Mesendoderm (in vitro differentiated cells): ENCODE measurements at regions not wholly inside any gene's neighbourhood (a gene's known extent, or its start where the extent isn't known, plus 50 kb on each side); places are given as distances from the start of the nearest gene placed in this dataset.

ENCODE experiments used
- DNase-seq: peaks from one replicate; pipeline ENCODE4 v3.0.0; 2013
- H2AK5ac ChIP-seq: 2 replicates; pipeline ENCODE4 v1.6.1; 2013; ENCODE audit warnings: low read length, inconsistent platforms
- H2BK120ac ChIP-seq: 2 replicates; pipeline ENCODE4 v1.6.1; 2013; ENCODE audit warnings: low read depth, mild to moderate bottlenecking, low read length, moderate library complexity, mixed read lengths
- H2BK15ac ChIP-seq: replicated peaks from 2 replicates; pipeline ENCODE4 v1.6.1; 2013; ENCODE audit warnings: low read depth, mild to moderate bottlenecking, moderate library complexity
- H2BK5ac ChIP-seq: 2 replicates; pipeline ENCODE4 v1.6.1; 2013; ENCODE audit warnings: low read length, inconsistent platforms
- H3K18ac ChIP-seq: 2 replicates; pipeline ENCODE4 v1.6.1; 2013; ENCODE audit warnings: mild to moderate bottlenecking, low read length, mixed read lengths
- H3K23ac ChIP-seq: one replicate; pipeline ENCODE4 v1.6.1; 2013; ENCODE audit warnings: low read length
- H3K27ac ChIP-seq: 2 replicates; pipeline ENCODE4 v1.5.1; 2013; ENCODE audit warnings: low read depth, mild to moderate bottlenecking, inconsistent platforms, low read length, moderate library complexity
- H3K27me3 ChIP-seq: 2 replicates; pipeline ENCODE4 v1.6.1; 2013; ENCODE audit warnings: low read length, control low read depth, mild to moderate bottlenecking, inconsistent platforms; ENCODE audit not compliant: insufficient read depth, poor library complexity
- H3K36me3 ChIP-seq: 2 replicates; pipeline ENCODE4 v1.6.1; 2013; ENCODE audit warnings: low read length, inconsistent platforms; ENCODE audit not compliant: control insufficient read depth, insufficient read depth
- H3K4ac ChIP-seq: one replicate; pipeline ENCODE4 v1.6.1; 2013; ENCODE audit warnings: low read depth, mild to moderate bottlenecking, low read length, moderate library complexity
- H3K4me1 ChIP-seq: 2 replicates; pipeline ENCODE4 v1.6.1; 2013; ENCODE audit warnings: low read depth, low read length, inconsistent platforms; ENCODE audit not compliant: control insufficient read depth
- H3K4me2 ChIP-seq: 2 replicates; pipeline ENCODE4 v1.6.1; 2013; ENCODE audit warnings: low read length
- H3K4me3 ChIP-seq: 2 replicates; pipeline ENCODE4 v1.5.1; 2013; ENCODE audit warnings: mild to moderate bottlenecking, low read length
- H3K56ac ChIP-seq: one replicate; pipeline ENCODE4 v1.6.1; 2013; ENCODE audit warnings: low read length
- H3K79me1 ChIP-seq: 2 replicates; pipeline ENCODE4 v1.6.1; 2013; ENCODE audit warnings: low read length, inconsistent platforms
- H3K79me2 ChIP-seq: 2 replicates; pipeline ENCODE4 v1.6.1; 2013; ENCODE audit warnings: mild to moderate bottlenecking, low read length; ENCODE audit not compliant: control insufficient read depth, insufficient read depth
- H3K9ac ChIP-seq: 2 replicates; pipeline ENCODE4 v1.6.1; 2013; ENCODE audit warnings: low read length, inconsistent platforms
- H4K5ac ChIP-seq: one replicate; pipeline ENCODE4 v1.6.1; 2013; ENCODE audit warnings: low read length
- H4K8ac ChIP-seq: one replicate; pipeline ENCODE4 v1.6.1; 2013; ENCODE audit warnings: low read depth, mild to moderate bottlenecking, control low read depth, low read length, moderate library complexity
- WGBS: extraction: QIAGEN DNeasy Blood & Tissue Kit; methylation state at CpG from one replicate; pipeline ENCODE4 v1.1.7; 2013; ENCODE audit warnings: low lambda C conversion rate, missing lambda C conversion rate; ENCODE audit not compliant: insufficient coverage; ENCODE audit errors: extremely low coverage; 5-methylcytosine and 5-hydroxymethylcytosine counted together

DNA sequence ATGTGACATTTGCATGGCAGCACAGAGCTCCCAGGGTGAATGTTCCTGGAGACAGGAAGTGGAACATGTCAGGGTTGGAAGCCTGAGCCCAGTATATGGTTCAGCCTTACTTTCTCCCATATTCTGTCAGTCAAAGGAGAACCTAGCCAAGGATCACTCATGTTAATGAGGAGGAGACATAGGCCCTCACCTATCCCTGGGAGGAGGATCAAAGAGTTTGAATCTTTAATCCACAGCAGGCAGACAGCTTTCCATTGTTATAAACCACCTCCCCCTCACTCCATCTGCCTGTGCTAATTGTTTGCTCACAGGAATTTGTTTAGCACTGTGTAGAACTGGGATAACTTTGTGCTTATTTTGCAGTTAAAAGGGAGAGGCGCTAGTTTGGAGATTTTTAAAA lies 1069.1 kb downstream of the EFNB2 start:
- H3K9ac ChIP-seq = no peak overlapping the region
- H3K36me3 ChIP-seq = no peaks in the 10 kb centered on the region
- no peak overlapping the region for H3K18ac ChIP-seq
- no peak overlapping the region for H4K8ac ChIP-seq
- H3K4ac ChIP-seq = no peak overlapping the region
- no peak overlapping the region for H3K56ac ChIP-seq
- no peak overlapping the region for H3K23ac ChIP-seq
- H2AK5ac ChIP-seq = no peak overlapping the region
- H3K27ac ChIP-seq = no peak overlapping the region
- DNase-seq = peak; percentile 66
- H3K79me2 ChIP-seq = no peaks in the 10 kb centered on the region
- H2BK5ac ChIP-seq = no peak overlapping the region
- H3K4me1 ChIP-seq = peaks cover 3% of the 10 kb centered on the region
- no peaks in the 10 kb centered on the region for H3K79me1 ChIP-seq
- no peak overlapping the region for H3K4me3 ChIP-seq
- no peak overlapping the region for H3K4me2 ChIP-seq
- H4K5ac ChIP-seq = no peak overlapping the region
- no CpG with 5 or more reads among the region's 1 CpG for WGBS
- no peaks in the 10 kb centered on the region for H3K27me3 ChIP-seq
- no peak overlapping the region for H2BK120ac ChIP-seq
- H2BK15ac ChIP-seq = no peak overlapping the region

DNA sequence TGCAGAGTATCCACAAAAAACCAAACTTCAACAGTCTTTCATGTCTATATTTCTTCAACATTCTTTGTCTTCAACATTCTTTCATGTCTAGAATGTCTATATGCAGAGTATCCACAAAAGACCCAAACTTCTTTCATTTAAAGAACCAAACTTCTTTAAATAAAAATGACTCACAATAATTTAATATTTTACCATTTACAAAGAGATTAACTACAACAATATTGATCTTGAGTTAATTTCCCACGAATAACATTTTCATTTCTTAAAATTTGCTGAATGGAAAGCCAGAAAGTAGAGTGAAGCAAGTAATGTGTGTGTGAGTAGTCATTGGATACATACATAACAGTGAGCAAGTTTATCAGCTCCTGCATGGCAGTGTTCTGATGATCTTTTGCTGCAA lies 1069.7 kb downstream of the EFNB2 start, which contains the start of gene DAOA:
Gene DAOA, plus strand, starts transcription at position 301 of the 400 bp plus-strand sequence.
- H3K4me2 ChIP-seq = no peak within 1 kb of the TSS
- no peak for DNase-seq
- H3K27me3 ChIP-seq = no peaks in the 10 kb centered on the region
- H3K79me1 ChIP-seq = no peaks in the 10 kb centered on the region
- H3K18ac ChIP-seq = no peak within 1 kb of the TSS
- H3K27ac ChIP-seq = no peak within 1 kb of the TSS
- H2BK5ac ChIP-seq = no peak within 1 kb of the TSS
- H4K5ac ChIP-seq = no peak within 1 kb of the TSS
- no peak within 1 kb of the TSS for H4K8ac ChIP-seq
- no peaks in the 10 kb centered on the region for H3K36me3 ChIP-seq
- H2BK120ac ChIP-seq = no peak within 1 kb of the TSS
- H2BK15ac ChIP-seq = no peak within 1 kb of the TSS
- 100% methylated on average over 1 of the region's 1 CpG for WGBS
- H3K4me1 ChIP-seq = peaks cover 3% of the 10 kb centered on the region
- no peak within 1 kb of the TSS for H3K56ac ChIP-seq
- no peaks in the 10 kb centered on the region for H3K79me2 ChIP-seq
- no peak within 1 kb of the TSS for H3K4ac ChIP-seq
- no peak within 1 kb of the TSS for H3K4me3 ChIP-seq
- no peak within 1 kb of the TSS for H3K9ac ChIP-seq
- no peak within 1 kb of the TSS for H2AK5ac ChIP-seq
- H3K23ac ChIP-seq = no peak within 1 kb of the TSS

DNA sequence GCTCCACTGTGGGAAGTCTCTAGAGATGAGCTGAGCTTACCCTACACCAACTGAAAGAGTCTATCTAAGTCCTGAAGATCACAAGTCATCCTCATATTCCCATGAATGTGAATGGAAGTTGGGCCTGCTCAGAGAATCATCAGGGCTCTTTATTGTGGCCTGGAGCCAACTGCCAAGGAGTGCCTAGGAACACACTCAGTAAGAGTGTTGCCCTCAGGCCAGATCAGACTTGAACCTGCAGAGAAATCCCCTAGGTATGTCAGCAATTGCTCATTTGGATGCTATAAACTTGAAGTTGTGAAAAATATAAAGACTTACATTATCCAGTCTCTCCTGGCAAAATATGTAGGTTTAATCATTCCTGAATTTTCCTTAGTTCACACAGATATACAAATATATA lies 1070.2 kb downstream of the EFNB2 start:
- H2AK5ac ChIP-seq = no peak overlapping the region
- H3K4me1 ChIP-seq = peaks cover 3% of the 10 kb centered on the region
- H3K27ac ChIP-seq = no peak overlapping the region
- no peak overlapping the region for H4K5ac ChIP-seq
- H3K18ac ChIP-seq = no peak overlapping the region
- H3K79me1 ChIP-seq = no peaks in the 10 kb centered on the region
- no peaks in the 10 kb centered on the region for H3K27me3 ChIP-seq
- H3K23ac ChIP-seq = no peak overlapping the region
- DNase-seq = no peak
- no peak overlapping the region for H4K8ac ChIP-seq
- H3K79me2 ChIP-seq = no peaks in the 10 kb centered on the region
- no peaks in the 10 kb centered on the region for H3K36me3 ChIP-seq
- H2BK15ac ChIP-seq = no peak overlapping the region
- no peak overlapping the region for H3K4ac ChIP-seq
- no peak overlapping the region for H3K56ac ChIP-seq
- no peak overlapping the region for H3K4me3 ChIP-seq
- H3K9ac ChIP-seq = no peak overlapping the region
- no peak overlapping the region for H2BK120ac ChIP-seq
- no peak overlapping the region for H2BK5ac ChIP-seq
- no peak overlapping the region for H3K4me2 ChIP-seq

DNA sequence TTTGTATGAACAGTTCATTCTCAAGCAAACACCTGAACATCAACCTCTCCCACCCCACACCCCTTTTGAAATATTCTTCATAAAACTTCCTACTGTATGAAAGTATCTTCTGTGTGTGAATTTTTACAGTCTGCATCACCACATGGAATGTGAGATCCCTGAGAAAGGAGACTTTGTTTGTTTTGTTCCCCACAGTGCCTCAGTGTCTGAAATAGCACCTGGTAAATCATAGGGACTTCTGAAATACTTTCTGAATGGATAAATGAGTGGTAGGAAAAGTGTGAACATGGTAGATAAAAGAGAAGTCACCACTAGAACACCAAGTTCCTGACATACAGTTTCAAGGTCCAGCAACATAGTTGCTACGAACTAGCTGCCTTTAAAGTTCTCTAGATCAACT lies 1071.2 kb downstream of the EFNB2 start:
- Histone ChIP-seq H3K56ac (no peak overlapping the region), H3K4ac (no peak overlapping the region), H3K79me1 (no peaks in the 10 kb centered on the region), H3K27ac (no peak overlapping the region), H3K9ac (no peak overlapping the region), H3K27me3 (no peaks in the 10 kb centered on the region), H3K4me3 (no peak overlapping the region), H3K23ac (no peak overlapping the region), H3K4me2 (no peak overlapping the region), H3K36me3 (no peaks in the 10 kb centered on the region), H3K4me1 (peaks cover 3% of the 10 kb centered on the region), H3K79me2 (no peaks in the 10 kb centered on the region), H4K8ac (no peak overlapping the region), H2BK120ac (no peak overlapping the region), H2BK5ac (no peak overlapping the region), H2AK5ac (no peak overlapping the region), H3K18ac (no peak overlapping the region), H2BK15ac (no peak overlapping the region), H4K5ac (no peak overlapping the region)
- peak; percentile 14 for DNase-seq
- no CpG with 5 or more reads among the region's 1 CpG for WGBS

DNA sequence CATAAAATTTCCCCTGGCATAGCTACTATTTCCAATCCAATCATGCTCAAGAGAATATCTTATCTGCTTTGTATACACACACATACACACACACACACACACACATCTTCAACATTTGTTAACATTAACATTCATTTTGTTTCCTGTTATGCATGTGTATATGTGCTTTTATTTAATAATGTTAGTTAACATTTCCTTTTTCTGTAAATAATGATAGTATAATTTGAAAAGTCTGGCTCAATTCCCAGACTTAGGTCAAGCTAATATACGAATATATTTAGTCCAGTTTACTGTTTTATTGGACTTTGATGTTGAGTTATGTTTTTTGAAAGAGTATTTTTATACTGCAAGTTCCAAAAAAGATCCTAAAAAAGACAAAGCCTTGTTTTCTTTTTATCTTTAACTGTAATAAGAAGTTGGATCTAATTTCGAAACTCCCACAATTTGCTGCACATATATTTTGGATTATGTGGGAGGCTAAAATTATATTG lies 1072.4 kb downstream of the EFNB2 start:
- H3K79me2 ChIP-seq = no peaks in the 10 kb centered on the region
- no peak overlapping the region for H3K4ac ChIP-seq
- H4K5ac ChIP-seq = no peak overlapping the region
- no peak overlapping the region for H3K9ac ChIP-seq
- H2BK5ac ChIP-seq = no peak overlapping the region
- no peak overlapping the region for H4K8ac ChIP-seq
- H3K56ac ChIP-seq = no peak overlapping the region
- peaks cover 3% of the 10 kb centered on the region for H3K4me1 ChIP-seq
- H3K36me3 ChIP-seq = no peaks in the 10 kb centered on the region
- H3K4me2 ChIP-seq = no peak overlapping the region
- H3K4me3 ChIP-seq = no peak overlapping the region
- no peaks in the 10 kb centered on the region for H3K27me3 ChIP-seq
- WGBS = no CpG with 5 or more reads among the region's 2 CpGs
- no peak for DNase-seq
- H3K27ac ChIP-seq = no peak overlapping the region
- H3K18ac ChIP-seq = no peak overlapping the region
- no peaks in the 10 kb centered on the region for H3K79me1 ChIP-seq
- H2BK120ac ChIP-seq = no peak overlapping the region
- H2BK15ac ChIP-seq = no peak overlapping the region
- H2AK5ac ChIP-seq = no peak overlapping the region
- H3K23ac ChIP-seq = no peak overlapping the region

DNA sequence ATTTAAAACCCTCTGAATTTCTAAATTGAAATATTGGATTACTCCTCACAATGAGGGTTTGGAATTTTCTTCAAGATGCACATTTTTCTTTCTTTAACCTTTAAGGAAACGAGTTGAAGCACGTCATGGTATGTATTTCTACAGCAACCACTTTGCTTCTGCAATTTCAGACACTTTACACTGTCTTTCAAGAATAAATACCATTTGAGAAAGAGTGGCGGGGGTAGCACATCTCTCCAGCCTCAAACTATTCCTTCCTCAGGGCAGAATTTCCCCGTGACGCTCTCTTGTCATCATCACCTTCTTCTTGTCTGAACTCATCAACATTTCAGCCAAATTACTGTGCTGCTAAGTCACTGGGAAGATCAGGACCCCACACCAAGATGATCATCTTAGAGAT lies 1073.4 kb downstream of the EFNB2 start:
- WGBS = no CpG with 5 or more reads among the region's 5 CpGs
- H3K27ac ChIP-seq = no peak overlapping the region

More for the DNA sequence above, 1073.4 kb downstream of the EFNB2 start:
- H3K9ac ChIP-seq = no peak overlapping the region
- H3K4me2 ChIP-seq = no peak overlapping the region
- H4K5ac ChIP-seq = no peak overlapping the region
- no peak overlapping the region for H3K56ac ChIP-seq
- H3K23ac ChIP-seq = no peak overlapping the region
- H3K4me3 ChIP-seq = no peak overlapping the region
- H3K79me1 ChIP-seq = no peaks in the 10 kb centered on the region
- H3K18ac ChIP-seq = no peak overlapping the region
- H3K36me3 ChIP-seq = no peaks in the 10 kb centered on the region
- H3K4me1 ChIP-seq = peaks cover 3% of the 10 kb centered on the region
- H3K27me3 ChIP-seq = no peaks in the 10 kb centered on the region
- H2BK5ac ChIP-seq = no peak overlapping the region
- no peak overlapping the region for H3K4ac ChIP-seq
- no peak overlapping the region for H2BK120ac ChIP-seq
- no peak overlapping the region for H4K8ac ChIP-seq
- peak; percentile 19 for DNase-seq
- H2AK5ac ChIP-seq = no peak overlapping the region
- no peak overlapping the region for H2BK15ac ChIP-seq
- H3K79me2 ChIP-seq = no peaks in the 10 kb centered on the region
